CD4-positive, alpha-beta T cell (primary cell): ENCODE measurements at regions not wholly inside any gene's neighbourhood (a gene's known extent, or its start where the extent isn't known, plus 50 kb on each side); places are given as distances from the start of the nearest gene placed in this dataset.

ENCODE experiments used
- ATAC-seq: fragments of 200-7000 bp; cut with Tn5 transposase; one replicate; pipeline ENCODE4 v1.10.0; 2022; ENCODE audit warnings: mild to moderate bottlenecking; ENCODE audit not compliant: poor library complexity
- CTCF ChIA-PET: fragments of 350-600 bp; sonication (Branson Sonifier 250); formaldehyde crosslinking; loops from one replicate; lab custom pipeline; 2021; ENCODE audit warnings: antibody characterized with exemption, inconsistent platforms; lab: Charles Lee
- POLR2A ChIA-PET: fragments of 350-600 bp; sonication (Branson Sonifier 250); formaldehyde crosslinking; loops from one replicate; lab custom pipeline; 2021; ENCODE audit warnings: antibody characterized with exemption, inconsistent platforms; lab: Charles Lee
- DNase-seq, 14 experiments: peaks; one replicate each; pipeline ENCODE4 v3.0.0-alpha.2; 2013 to 2020; ENCODE audit warnings: mixed read lengths in 2 of 14
- H3K27ac ChIP-seq, 2 donors: one replicate each; pipeline versions ENCODE4 v1.5.1 to v1.7.0; 2013; ENCODE audit warnings: low read length in 2 of 2, low read depth in 1 of 2, mild to moderate bottlenecking in 1 of 2
- H3K27me3 ChIP-seq, 2 experiments: 1 replicate in 1 of 2; 2 replicates in 1 of 2; pipeline versions ENCODE4 v1.6.1 to v1.7.0; 2013; ENCODE audit warnings: low read length in 2 of 2, control low read depth in 1 of 2, mild to moderate bottlenecking in 1 of 2, moderate library complexity in 1 of 2; ENCODE audit not compliant: insufficient read depth in 2 of 2, control insufficient read depth in 1 of 2
- H3K36me3 ChIP-seq: one replicate; pipeline ENCODE4 v1.6.1; 2013; ENCODE audit warnings: low read length, control low read depth; ENCODE audit not compliant: insufficient read depth
- H3K4me1 ChIP-seq: one replicate; pipeline ENCODE4 v1.6.1; 2013; ENCODE audit warnings: low read length, control low read depth; ENCODE audit not compliant: insufficient read depth
- H3K4me3 ChIP-seq: one replicate; pipeline ENCODE4 v1.5.1; 2013; ENCODE audit warnings: mild to moderate bottlenecking, low read length, moderate library complexity
- H3K9me3 ChIP-seq, 2 experiments: 1 replicate in 1 of 2; 2 replicates in 1 of 2; pipeline versions ENCODE4 v1.6.1 to v1.7.0; 2013; ENCODE audit warnings: low read length in 2 of 2, mild to moderate bottlenecking in 2 of 2, control low read depth in 1 of 2, moderate library complexity in 1 of 2; ENCODE audit not compliant: control insufficient read depth in 1 of 2, insufficient read depth in 1 of 2
- H3K27ac Mint-ChIP-seq: one replicate; pipeline ENCODE4 v1.8.0; 2020; ENCODE audit warnings: mixed read lengths
- H3K27me3 Mint-ChIP-seq: one replicate; pipeline ENCODE4 v1.8.0; 2021; ENCODE audit warnings: mixed read lengths
- H3K36me3 Mint-ChIP-seq: one replicate; pipeline ENCODE4 v1.8.0; 2021; ENCODE audit warnings: low read depth, mixed read lengths
- H3K4me1 Mint-ChIP-seq: one replicate; pipeline ENCODE4 v1.8.0; 2021; ENCODE audit warnings: low read depth, mixed read lengths
- H3K4me3 Mint-ChIP-seq: one replicate; pipeline ENCODE4 v1.8.0; 2020; ENCODE audit warnings: mild to moderate bottlenecking, mixed read lengths
- H3K9me3 Mint-ChIP-seq: one replicate; pipeline ENCODE4 v1.8.0; 2020; ENCODE audit warnings: mixed read lengths
- intact Hi-C, 2 experiments: fragments of 100-400 bp; cut with DNase I in 1 of 2; cut with micrococcal nuclease in 1 of 2; formaldehyde crosslinking; loops; one replicate each; pipeline versions ENCODE4 v1.15.1 to v1.9.0; 2023 to 2025; cut with DNase I, micrococcal nuclease
- TF ChIP-seq, protein P1 (sequence below): fragments of 200-600 bp; IDR thresholded peaks from one replicate; pipeline ENCODE4 v1.8.0; 2022; ENCODE audit warnings: antibody characterized with exemption, mild to moderate bottlenecking

DNA sequence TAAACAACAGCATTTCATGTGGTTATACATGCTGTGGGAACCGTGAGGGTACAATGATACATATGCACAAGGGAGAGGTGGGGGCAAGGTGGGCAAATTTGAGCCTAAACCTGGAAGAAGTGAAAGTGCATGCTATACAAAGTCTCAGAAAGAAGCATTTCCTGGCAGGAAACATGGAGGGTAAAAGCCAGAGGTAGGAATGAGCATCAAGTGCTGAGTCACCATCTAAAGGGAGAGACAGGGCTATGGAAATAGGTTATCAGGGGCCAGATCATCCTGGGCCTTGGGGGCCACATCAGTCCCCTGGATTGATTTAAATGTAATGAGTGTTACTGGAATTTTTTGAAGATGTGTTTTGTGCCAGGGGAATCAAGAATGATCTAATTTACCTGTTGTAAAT is 60.1 kb upstream of the DAB1 start:
- Histone ChIP-seq H3K4me1 (no peaks in the 10 kb centered on the region), H3K36me3 (no peaks in the 10 kb centered on the region), H3K27ac (no peak overlapping the region), H3K4me3 (no peak overlapping the region), H3K27me3 (no peaks in the 10 kb centered on the region), H3K9me3 (peaks cover 0 to 5% of the 10 kb centered on the region in 2 experiments)
- H3K36me3 Mint-ChIP-seq, result no peaks in the 10 kb centered on the region
- no peaks in the 10 kb centered on the region for H3K9me3 Mint-ChIP-seq
- TF ChIP-seq, protein P1, sequence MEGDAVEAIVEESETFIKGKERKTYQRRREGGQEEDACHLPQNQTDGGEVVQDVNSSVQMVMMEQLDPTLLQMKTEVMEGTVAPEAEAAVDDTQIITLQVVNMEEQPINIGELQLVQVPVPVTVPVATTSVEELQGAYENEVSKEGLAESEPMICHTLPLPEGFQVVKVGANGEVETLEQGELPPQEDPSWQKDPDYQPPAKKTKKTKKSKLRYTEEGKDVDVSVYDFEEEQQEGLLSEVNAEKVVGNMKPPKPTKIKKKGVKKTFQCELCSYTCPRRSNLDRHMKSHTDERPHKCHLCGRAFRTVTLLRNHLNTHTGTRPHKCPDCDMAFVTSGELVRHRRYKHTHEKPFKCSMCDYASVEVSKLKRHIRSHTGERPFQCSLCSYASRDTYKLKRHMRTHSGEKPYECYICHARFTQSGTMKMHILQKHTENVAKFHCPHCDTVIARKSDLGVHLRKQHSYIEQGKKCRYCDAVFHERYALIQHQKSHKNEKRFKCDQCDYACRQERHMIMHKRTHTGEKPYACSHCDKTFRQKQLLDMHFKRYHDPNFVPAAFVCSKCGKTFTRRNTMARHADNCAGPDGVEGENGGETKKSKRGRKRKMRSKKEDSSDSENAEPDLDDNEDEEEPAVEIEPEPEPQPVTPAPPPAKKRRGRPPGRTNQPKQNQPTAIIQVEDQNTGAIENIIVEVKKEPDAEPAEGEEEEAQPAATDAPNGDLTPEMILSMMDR, result no peak
- no peak overlapping the region for H3K27ac Mint-ChIP-seq
- DNase-seq (no peak), ATAC-seq (no peak)
- ChIA-PET POLR2A (no interaction called here), CTCF (no interaction called here)
- H3K4me3 Mint-ChIP-seq, result no peak overlapping the region
- no peaks in the 10 kb centered on the region for H3K4me1 Mint-ChIP-seq
- intact Hi-C loops, result no loop called here
- H3K27me3 Mint-ChIP-seq, result no peaks in the 10 kb centered on the region

DNA sequence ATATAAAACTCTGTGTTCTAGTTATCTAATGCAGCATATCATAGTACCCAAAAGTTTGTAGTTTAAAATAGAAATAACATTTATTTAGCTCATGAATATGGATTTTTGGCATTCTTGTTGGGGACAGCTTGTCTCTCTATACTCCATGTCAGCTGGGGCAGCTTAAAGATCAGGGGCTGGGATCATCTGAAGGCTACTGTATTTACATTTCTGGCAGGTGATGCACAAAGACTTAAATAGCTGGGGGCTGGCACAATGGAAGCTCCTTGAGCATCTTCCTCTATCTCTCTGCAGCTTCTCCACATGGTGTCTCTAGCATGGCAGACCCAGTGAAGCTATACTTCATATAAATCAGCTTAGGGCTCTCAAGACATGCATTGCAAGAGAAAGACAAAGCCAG is 55.6 kb upstream of the DAB1 start:
- H3K36me3 Mint-ChIP-seq, result no peaks in the 10 kb centered on the region
- Histone ChIP-seq H3K4me1 (no peaks in the 10 kb centered on the region), H3K4me3 (no peak overlapping the region), H3K27me3 (no peaks in the 10 kb centered on the region), H3K9me3 (peaks cover 0 to 5% of the 10 kb centered on the region in 2 experiments), H3K36me3 (no peaks in the 10 kb centered on the region), H3K27ac (no peak overlapping the region)
- intact Hi-C loops, result no loop called here
- no peaks in the 10 kb centered on the region for H3K4me1 Mint-ChIP-seq
- TF ChIP-seq, protein P1, result no peak
- H3K4me3 Mint-ChIP-seq, result no peak overlapping the region
- ChIA-PET CTCF (no interaction called here), POLR2A (no interaction called here)
- H3K27me3 Mint-ChIP-seq, result no peaks in the 10 kb centered on the region
- no peak for DNase-seq
- ATAC-seq, result no peak
- H3K27ac Mint-ChIP-seq, result no peak overlapping the region
- H3K9me3 Mint-ChIP-seq, result no peaks in the 10 kb centered on the region

DNA sequence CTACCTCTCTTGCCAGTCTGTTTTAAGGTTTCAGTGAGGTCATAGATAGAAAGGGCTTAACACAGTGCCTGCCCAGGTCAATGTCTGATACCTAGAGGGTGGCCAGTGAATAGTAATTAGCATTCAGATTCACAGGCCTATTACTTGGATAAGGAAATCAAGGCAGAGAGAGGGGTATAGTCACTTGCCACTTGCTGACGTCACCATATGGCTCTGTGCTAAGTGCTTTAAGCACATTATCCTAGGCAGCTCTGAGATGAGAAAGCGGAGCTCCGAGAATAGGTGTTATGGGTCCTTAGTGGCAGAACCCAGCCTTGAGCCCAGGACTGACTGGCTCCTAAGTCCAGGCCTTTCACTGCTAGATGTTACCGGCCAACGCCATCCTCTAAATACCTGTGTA is 51.5 kb upstream of the DAB1 start:
- Histone ChIP-seq H3K36me3 (no peaks in the 10 kb centered on the region), H3K27me3 (no peaks in the 10 kb centered on the region), H3K4me3 (no peak overlapping the region), H3K27ac (no peak overlapping the region), H3K9me3 (peaks cover 0 to 5% of the 10 kb centered on the region in 2 experiments), H3K4me1 (no peaks in the 10 kb centered on the region)
- ChIA-PET POLR2A (no interaction called here), CTCF (no interaction called here)
- Mint-ChIP-seq H3K4me1 (no peaks in the 10 kb centered on the region), H3K27me3 (peaks cover 8% of the 10 kb centered on the region), H3K9me3 (no peaks in the 10 kb centered on the region), H3K36me3 (no peaks in the 10 kb centered on the region), H3K4me3 (no peak overlapping the region), H3K27ac (no peak overlapping the region)
- DNase-seq (no peak), ATAC-seq (no peak)
- TF ChIP-seq, protein P1, result no peak
- intact Hi-C loops, result no loop called here
